Activated CD8-positive, alpha-beta memory T cell treated with anti-CD3 and anti-CD28 coated beads, Interleukin-2, amount 50 U/mL, for 4 hours (primary cell): ENCODE measurements at regions not wholly inside any gene's neighbourhood (a gene's known extent, or its start where the extent isn't known, plus 50 kb on each side); places are given as distances from the start of the nearest gene placed in this dataset.

Experiments
- DNase-seq: peaks from one replicate; pipeline ENCODE4 v3.0.0-alpha.2; 2020

- no peak for DNase-seq
These were observed 53.0 kb upstream of the NAMPT start for GRCh38 chr7:106337754-106338153.

GRCh38 chr7:106335814-106336213 is 51.0 kb upstream of the NAMPT start:
- DNase-seq = no peak
